Activated T-helper 1 cell treated with anti-CD3 and anti-CD28 coated beads, Interleukin-12 subunit alpha, Interleukin-12 subunit beta, Interleukin-2, Interleukin-4 antibody, amounts not matched to agents 30 ng/mL and 10 ng/mL and 1 ng/mL, durations not matched to agents 14 hours and 24 hours and 36 hours (primary cell): ENCODE measurements at regions not wholly inside any gene's neighbourhood (a gene's known extent, or its start where the extent isn't known, plus 50 kb on each side); places are given as distances from the start of the nearest gene placed in this dataset.

Experiments
- DNase-seq: peaks from one replicate; pipeline ENCODE4 v3.0.0; 2021; ENCODE audit warnings: low spot score
- H3K27ac Mint-ChIP-seq: one replicate; pipeline ENCODE4 v1.8.0; 2021; ENCODE audit warnings: mild to moderate bottlenecking, mixed read lengths
- H3K27me3 Mint-ChIP-seq: one replicate; pipeline ENCODE4 v1.8.0; 2022; ENCODE audit warnings: mild to moderate bottlenecking, moderate library complexity, mixed read lengths; ENCODE audit not compliant: insufficient read depth
- H3K36me3 Mint-ChIP-seq: one replicate; pipeline ENCODE4 v1.8.0; 2021; ENCODE audit warnings: low read depth, mixed read lengths
- H3K4me1 Mint-ChIP-seq: one replicate; pipeline ENCODE4 v1.8.0; 2021; ENCODE audit warnings: low read depth, mixed read lengths
- H3K4me3 Mint-ChIP-seq: one replicate; pipeline ENCODE4 v1.8.0; 2021; ENCODE audit warnings: mild to moderate bottlenecking, moderate library complexity, mixed read lengths
- H3K9me3 Mint-ChIP-seq: one replicate; pipeline ENCODE4 v1.8.0; 2021; ENCODE audit warnings: mixed read lengths
- intact Hi-C: fragments of 100-400 bp; cut with micrococcal nuclease; formaldehyde crosslinking; loops from one replicate; pipeline ENCODE4 v1.15.1; 2024

DNA sequence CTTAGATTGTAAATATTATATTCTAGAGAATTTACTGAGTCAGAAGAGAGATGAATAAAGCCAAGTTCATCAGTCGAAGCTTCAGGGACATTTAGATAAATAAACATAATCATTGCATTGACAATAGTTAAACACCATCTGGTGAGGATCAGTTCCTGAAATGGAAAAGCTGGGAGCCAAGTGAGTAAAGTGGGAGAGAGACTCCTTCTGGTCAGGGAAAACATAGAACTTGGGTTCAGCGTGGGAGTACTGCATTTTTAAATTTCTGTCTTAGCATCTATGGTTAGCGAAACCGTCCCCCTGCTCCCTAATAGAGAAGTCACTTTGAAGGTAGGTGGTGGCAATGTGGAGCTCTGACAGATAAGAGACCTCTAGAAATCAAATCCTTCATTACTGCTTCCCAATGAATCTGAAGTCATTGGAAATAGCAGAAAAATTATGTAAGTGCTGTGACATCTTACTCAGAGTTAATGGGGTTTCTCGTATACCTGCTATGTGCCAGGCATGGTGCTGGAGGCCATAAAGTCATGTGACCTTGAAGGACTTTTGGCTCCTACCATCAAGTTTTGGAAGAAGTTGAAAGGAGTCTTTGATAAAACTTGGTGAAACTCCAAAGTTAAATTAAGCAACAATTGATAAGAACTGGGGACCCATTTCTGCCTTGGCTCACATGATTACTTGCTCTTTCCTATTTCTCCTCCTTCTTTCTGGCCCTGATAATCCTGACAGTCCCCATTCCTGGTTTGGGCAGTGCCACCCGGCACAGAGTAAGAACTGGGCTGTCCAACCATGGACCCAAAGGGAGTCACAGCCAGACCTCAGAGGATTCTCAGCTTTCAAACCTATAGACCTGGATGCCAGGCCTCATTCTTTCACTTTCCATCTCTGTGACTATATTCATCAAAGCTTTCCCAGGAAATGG is 211.2 kb downstream of the C7orf25 start:
- H3K27me3 Mint-ChIP-seq = peaks cover 4% of the 10 kb centered on the region
- H3K4me1 Mint-ChIP-seq = no peaks in the 10 kb centered on the region
- intact Hi-C loops = no loop called here
- DNase-seq = no peak
- H3K4me3 Mint-ChIP-seq = no peak overlapping the region
- H3K27ac Mint-ChIP-seq = no peak overlapping the region
- H3K36me3 Mint-ChIP-seq = no peaks in the 10 kb centered on the region
- H3K9me3 Mint-ChIP-seq = no peaks in the 10 kb centered on the region

DNA sequence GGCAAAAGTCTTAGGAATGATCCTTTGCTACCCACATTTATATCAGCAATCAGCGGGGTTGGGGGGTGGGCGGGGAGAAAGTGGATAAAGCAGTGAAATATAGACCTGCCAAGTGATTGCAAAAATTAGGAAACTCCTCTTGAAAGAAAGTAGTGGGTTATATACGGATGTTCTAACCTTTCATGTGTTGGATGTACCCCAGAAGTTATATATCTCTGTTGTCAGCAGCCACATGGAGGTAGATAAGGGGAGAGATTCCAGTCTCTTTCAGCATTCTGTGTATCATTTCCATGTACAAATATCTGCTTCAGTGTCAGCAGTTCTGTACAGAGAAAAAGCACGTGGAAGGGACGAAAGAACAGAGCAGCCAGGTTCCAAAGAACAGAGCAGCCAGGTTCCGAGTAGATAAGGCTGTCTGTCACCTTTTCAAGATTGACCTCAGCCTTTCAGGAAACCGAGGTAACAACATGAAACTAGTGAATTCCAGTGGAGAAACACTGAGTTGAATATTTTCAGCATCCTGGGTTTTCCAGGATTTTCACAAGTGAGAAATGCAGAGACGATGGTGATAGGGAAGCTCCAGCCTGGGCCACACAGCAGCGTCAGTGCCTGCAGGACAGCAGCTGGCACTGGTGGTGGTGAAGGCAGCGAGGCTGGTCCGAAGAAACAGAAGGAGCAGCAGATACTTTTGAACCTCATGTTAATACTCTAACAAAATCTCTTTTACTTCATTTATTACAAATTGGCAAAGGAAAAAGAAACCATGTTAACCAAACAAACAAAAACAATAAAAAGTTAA is 212.3 kb downstream of the C7orf25 start:
- Mint-ChIP-seq H3K4me1 (no peaks in the 10 kb centered on the region), H3K4me3 (no peak overlapping the region), H3K27ac (no peak overlapping the region), H3K27me3 (peaks cover 4% of the 10 kb centered on the region), H3K9me3 (no peaks in the 10 kb centered on the region), H3K36me3 (no peaks in the 10 kb centered on the region)
- DNase-seq = no peak
- intact Hi-C loops = no loop called here

DNA sequence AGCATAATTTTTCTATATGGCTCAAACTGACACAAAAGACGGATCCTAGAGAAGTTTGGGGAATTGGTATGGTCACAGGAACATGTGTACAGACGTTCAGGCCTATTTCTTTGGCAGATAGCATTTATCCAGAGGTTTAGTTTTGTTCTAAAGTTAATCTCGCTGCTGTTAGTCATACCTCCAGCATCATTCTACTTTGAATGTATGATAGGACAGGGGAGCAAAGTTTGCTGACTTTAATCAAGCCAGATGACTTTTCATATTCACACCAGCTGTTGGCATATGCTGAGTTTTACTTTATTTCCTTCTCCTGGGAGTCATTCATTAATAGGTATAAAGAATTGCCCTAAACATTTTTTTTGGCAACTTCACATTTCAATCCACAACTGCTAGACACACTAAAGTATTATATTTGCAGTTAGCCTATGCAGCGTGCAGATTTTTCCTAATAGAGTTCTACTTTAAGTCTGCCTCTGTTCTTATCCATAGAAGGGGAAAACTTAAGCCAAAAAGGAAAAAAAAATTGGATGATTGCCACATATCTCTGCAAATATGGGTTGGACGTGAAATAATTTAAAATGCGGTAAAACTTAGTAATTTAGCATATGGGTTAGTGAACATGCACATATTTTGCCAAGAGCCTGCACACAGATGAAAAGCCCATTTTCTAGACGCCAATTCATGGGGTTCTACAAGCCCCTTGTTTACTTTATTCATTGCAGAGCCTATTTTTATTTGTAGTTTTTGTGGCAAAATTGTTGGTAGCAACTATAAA is 213.1 kb downstream of the C7orf25 start:
- Mint-ChIP-seq H3K36me3 (no peaks in the 10 kb centered on the region), H3K27ac (no peak overlapping the region), H3K9me3 (no peaks in the 10 kb centered on the region), H3K27me3 (peaks cover 4% of the 10 kb centered on the region), H3K4me3 (no peak overlapping the region), H3K4me1 (no peaks in the 10 kb centered on the region)
- intact Hi-C loops = no loop called here
- DNase-seq = no peak

DNA sequence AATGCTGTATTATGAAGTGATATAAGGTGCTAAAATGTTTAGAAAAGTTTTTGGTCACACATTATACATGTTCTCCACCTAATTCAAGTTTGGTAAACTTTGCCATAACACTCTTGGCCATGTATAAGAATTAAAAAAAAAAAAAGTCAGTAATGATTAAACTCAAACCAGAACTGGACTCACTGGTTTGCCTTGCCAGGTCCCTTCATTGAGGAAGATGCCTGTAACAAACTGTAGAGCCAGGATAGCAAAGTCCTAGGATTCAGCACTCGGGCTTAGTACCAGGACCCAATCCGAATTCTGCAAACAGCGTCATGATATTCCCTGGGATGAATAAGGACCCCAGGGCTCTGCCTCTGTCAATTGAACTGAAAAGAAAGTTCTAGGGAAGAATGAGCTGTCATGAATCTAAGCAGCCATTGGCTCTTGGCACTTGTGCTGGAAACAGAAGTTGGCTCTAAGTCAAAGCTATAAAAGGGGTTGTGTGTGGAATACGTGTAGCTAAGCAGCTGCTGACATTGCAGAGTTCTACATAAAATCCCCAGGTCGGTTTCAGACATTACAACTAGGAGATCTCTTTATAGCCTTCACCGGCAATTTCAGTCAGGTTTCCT is 216.9 kb downstream of the C7orf25 start:
- H3K27ac Mint-ChIP-seq = no peak overlapping the region
- H3K4me1 Mint-ChIP-seq = no peaks in the 10 kb centered on the region
- H3K9me3 Mint-ChIP-seq = no peaks in the 10 kb centered on the region
- intact Hi-C loops = no loop called here
- H3K27me3 Mint-ChIP-seq = peaks cover 1% of the 10 kb centered on the region
- DNase-seq = no peak
- no peak overlapping the region for H3K4me3 Mint-ChIP-seq
- H3K36me3 Mint-ChIP-seq = no peaks in the 10 kb centered on the region

DNA sequence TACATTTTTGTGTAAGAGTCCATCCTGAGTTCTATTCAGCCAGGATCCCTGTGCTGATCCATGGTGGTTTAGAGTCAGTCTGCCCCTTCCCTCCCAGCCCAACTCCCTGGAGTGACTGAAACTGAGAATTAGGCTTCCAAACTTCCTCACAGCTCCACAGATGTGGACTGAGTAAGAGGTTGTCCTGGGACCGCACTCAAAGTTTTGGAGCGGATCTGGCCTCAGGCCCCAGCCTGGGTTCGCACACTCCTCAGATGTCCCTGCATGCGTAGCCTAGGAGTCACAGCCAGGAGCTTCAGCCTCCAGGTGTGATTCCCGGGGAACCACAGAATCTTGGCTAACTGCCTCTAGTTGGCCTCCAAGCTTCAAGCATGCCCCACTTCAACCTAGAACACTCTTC is 218.1 kb downstream of the C7orf25 start:
- no peaks in the 10 kb centered on the region for H3K9me3 Mint-ChIP-seq
- intact Hi-C loops = no loop called here

DNA sequence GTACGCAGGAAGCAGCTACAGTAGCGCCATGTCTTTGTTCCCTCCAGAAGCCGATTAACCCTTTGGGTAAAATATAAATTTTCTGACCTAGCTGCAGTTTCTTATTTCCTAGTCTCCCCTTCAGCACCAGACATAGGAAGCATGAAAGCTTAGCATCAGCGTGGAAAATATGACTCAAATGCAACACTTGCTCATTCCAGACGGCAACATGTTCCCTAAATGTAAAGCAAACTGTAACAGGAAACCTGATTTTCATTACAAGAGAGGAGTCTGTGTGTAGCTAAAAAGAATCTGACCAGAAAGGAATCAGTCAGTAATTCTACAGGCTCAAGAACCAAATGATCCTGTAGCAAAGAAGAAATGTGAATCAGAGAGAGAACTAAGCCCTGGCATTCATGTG is 219.2 kb downstream of the C7orf25 start:
- intact Hi-C loops = no loop called here
- Mint-ChIP-seq H3K36me3 (no peaks in the 10 kb centered on the region), H3K4me3 (no peak overlapping the region), H3K9me3 (no peaks in the 10 kb centered on the region), H3K27me3 (no peaks in the 10 kb centered on the region), H3K4me1 (no peaks in the 10 kb centered on the region), H3K27ac (no peak overlapping the region)
- DNase-seq = no peak

More for the DNA sequence above, 218.1 kb downstream of the C7orf25 start:
- Mint-ChIP-seq H3K4me1 (no peaks in the 10 kb centered on the region), H3K4me3 (no peak overlapping the region), H3K27ac (no peak overlapping the region), H3K36me3 (no peaks in the 10 kb centered on the region), H3K27me3 (no peaks in the 10 kb centered on the region)
- no peak for DNase-seq

DNA sequence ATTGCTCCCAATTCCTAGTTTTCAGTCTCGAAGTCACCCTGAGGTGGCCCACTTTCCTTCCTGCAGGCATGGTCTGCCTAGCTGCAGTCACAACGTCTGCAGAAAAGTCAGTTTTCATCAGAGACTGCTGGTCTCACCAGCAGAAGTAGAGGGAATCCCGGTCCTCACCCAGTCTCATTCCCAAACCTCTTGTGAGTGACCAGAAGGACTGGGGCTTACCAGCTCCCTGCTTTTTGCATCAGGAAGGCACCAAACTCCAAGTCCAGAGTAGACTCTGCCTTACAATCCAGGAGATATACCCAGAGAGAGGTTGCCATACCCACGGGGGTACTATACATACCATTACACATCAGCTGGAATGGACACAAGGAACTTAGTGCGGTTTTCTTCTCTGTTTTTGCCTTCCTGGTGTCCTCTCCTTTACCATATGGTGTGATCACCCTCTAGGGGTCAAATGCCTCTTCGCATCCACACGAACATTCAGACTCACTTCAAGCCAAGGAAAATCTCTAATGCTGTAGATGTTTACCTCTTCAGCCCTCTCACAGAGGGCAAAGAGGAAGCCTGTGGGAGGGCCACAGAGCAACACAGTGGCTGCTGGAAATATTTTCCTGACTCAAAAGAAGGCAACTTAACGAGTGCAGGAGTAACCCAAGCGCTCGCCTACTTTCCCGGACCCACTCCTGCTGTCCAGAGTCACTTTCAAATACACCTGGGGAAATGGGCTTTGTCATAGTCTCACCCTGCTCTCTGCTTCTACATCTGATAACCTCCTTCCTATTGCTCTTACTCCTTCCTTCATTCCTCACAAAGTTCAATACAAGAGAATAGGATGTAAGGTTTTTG is 220.9 kb downstream of the C7orf25 start:
- H3K36me3 Mint-ChIP-seq = no peaks in the 10 kb centered on the region
- H3K27me3 Mint-ChIP-seq = no peaks in the 10 kb centered on the region
- no peak overlapping the region for H3K27ac Mint-ChIP-seq
- no peaks in the 10 kb centered on the region for H3K9me3 Mint-ChIP-seq
- intact Hi-C loops = no loop called here
- H3K4me3 Mint-ChIP-seq = no peak overlapping the region
- DNase-seq = no peak
- H3K4me1 Mint-ChIP-seq = no peaks in the 10 kb centered on the region

DNA sequence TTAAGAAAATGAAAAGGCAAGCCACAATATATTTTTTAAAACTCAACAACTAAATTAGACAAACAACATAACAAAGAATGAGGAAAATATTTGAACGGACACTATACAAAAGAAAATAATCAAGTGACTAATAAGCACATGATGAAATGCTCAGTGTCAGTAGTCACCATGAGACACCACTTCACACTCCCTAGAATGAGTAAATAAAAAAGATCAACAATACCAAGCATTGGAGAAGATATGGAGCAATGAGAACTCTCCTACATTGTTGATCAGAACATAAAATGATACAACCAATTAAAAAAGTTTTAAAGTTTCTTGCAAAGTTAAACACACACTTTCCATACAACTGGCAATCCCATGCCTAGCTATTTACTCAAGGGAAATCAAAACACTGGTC is 222.2 kb downstream of the C7orf25 start:
- H3K27ac Mint-ChIP-seq = no peak overlapping the region
- H3K9me3 Mint-ChIP-seq = no peaks in the 10 kb centered on the region
- H3K4me1 Mint-ChIP-seq = no peaks in the 10 kb centered on the region
- H3K4me3 Mint-ChIP-seq = no peak overlapping the region
- no peak for DNase-seq
- H3K27me3 Mint-ChIP-seq = no peaks in the 10 kb centered on the region
- intact Hi-C loops = no loop called here
- no peaks in the 10 kb centered on the region for H3K36me3 Mint-ChIP-seq

DNA sequence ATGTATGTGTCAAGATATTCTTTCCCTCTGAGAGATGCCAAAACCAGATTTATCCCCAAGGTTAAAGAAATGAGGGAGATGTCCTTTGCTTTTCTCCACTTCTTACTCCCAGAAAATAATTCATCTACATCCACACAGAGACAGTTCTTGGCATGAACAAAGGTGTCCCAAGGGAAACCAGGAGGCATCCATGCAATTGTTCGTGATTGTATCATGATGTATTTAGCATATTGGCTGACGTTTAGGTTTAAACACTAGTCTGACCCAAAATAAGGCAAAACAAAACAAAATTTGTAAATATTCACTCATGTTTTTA is 223.9 kb downstream of the C7orf25 start:
- intact Hi-C loops = no loop called here
- Mint-ChIP-seq H3K9me3 (no peaks in the 10 kb centered on the region), H3K4me1 (no peaks in the 10 kb centered on the region), H3K36me3 (no peaks in the 10 kb centered on the region), H3K4me3 (no peak overlapping the region), H3K27me3 (no peaks in the 10 kb centered on the region), H3K27ac (no peak overlapping the region)
- no peak for DNase-seq

DNA sequence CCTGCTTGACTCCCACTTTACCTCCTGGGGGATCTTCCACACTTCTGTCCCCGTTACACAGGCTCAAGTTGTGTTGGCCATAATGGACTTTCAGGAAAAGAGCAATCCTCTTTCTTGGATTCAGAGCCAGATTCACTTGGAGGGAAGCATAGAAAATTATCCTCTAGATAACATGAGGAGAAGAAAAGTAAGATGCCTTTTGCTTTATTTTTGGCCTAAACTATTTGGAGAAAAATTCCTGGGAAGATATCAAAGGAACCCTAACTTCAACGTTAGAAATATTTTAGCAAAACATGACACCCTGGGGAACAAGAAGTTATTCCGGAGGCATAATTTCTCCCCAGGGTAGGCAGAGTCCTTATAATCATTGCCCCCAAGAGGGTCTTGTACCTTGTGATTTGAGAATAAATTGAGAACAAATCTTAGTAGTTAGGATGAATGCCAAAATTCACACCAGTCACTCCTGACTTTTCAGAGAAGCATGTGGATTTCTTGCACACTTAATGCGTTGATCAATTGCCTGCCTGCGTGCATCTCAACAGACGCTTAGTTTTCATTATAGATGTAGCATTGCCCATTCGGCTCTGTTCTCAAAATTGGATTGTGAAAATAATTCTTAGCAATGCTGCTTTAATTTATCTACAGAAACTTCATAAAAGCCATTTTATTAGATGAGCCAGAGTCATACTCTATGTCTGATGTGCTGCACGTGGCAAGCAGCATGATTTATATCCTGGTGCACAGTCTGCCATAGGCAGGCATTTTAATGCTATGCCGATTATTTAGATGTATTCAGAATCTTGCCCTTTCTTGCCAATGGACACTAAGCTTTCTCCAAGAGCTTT is 224.4 kb downstream of the C7orf25 start:
- Mint-ChIP-seq H3K27me3 (no peaks in the 10 kb centered on the region), H3K9me3 (no peaks in the 10 kb centered on the region), H3K27ac (no peak overlapping the region), H3K36me3 (no peaks in the 10 kb centered on the region), H3K4me3 (no peak overlapping the region), H3K4me1 (no peaks in the 10 kb centered on the region)
- no peak for DNase-seq
- intact Hi-C loops = no loop called here

DNA sequence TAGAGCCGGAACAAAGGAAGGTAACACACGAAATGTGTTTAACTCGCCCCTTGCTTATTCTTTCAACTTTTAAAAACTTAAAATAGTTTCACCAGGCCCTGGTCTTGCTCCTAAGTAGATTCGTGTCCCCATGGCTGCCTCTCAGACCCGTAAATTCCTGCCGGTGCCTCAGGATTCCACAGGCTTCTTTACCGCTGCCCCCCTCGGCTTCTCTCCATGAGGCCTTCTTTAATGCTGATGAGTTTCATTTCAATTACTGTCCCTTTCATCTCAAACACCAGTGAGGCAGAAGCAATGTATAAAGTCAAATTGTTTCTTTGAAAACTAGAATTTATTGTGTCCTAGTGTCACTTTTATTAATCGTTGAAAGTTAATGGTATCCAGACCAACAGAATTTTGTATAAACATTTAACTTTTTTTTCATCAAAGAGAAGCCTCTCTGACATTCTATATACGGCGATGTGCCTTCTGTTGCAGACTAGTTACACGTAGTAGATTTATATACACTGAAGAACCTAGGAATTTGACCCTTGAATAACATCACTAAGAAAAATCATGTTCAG is 225.2 kb downstream of the C7orf25 start:
- DNase-seq = no peak
- no peak overlapping the region for H3K27ac Mint-ChIP-seq
- H3K36me3 Mint-ChIP-seq = no peaks in the 10 kb centered on the region
- intact Hi-C loops = no loop called here
- H3K4me1 Mint-ChIP-seq = no peaks in the 10 kb centered on the region
- no peaks in the 10 kb centered on the region for H3K27me3 Mint-ChIP-seq
- no peak overlapping the region for H3K4me3 Mint-ChIP-seq
- H3K9me3 Mint-ChIP-seq = no peaks in the 10 kb centered on the region
